ENCODE measurements at regions not wholly inside any gene's neighbourhood (a gene's known extent, or its start where the extent isn't known, plus 50 kb on each side); places are given as distances from the start of the nearest gene placed in this dataset.

GRCh38 chr6:170096191-170096802 lies 194.6 kb downstream of the DLL1 start:
- DNase-seq (ENCODE audit: low read depth) = no peak
- TF ChIP-seq, protein P1, sequence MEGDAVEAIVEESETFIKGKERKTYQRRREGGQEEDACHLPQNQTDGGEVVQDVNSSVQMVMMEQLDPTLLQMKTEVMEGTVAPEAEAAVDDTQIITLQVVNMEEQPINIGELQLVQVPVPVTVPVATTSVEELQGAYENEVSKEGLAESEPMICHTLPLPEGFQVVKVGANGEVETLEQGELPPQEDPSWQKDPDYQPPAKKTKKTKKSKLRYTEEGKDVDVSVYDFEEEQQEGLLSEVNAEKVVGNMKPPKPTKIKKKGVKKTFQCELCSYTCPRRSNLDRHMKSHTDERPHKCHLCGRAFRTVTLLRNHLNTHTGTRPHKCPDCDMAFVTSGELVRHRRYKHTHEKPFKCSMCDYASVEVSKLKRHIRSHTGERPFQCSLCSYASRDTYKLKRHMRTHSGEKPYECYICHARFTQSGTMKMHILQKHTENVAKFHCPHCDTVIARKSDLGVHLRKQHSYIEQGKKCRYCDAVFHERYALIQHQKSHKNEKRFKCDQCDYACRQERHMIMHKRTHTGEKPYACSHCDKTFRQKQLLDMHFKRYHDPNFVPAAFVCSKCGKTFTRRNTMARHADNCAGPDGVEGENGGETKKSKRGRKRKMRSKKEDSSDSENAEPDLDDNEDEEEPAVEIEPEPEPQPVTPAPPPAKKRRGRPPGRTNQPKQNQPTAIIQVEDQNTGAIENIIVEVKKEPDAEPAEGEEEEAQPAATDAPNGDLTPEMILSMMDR (conservative IDR thresholded peaks at IDR 0.05; ENCODE audit: low read depth, low read length) = no peak
- H3K4me3 ChIP-seq (ENCODE audit: low read depth, low read length) = no peak overlapping the region

DNA sequence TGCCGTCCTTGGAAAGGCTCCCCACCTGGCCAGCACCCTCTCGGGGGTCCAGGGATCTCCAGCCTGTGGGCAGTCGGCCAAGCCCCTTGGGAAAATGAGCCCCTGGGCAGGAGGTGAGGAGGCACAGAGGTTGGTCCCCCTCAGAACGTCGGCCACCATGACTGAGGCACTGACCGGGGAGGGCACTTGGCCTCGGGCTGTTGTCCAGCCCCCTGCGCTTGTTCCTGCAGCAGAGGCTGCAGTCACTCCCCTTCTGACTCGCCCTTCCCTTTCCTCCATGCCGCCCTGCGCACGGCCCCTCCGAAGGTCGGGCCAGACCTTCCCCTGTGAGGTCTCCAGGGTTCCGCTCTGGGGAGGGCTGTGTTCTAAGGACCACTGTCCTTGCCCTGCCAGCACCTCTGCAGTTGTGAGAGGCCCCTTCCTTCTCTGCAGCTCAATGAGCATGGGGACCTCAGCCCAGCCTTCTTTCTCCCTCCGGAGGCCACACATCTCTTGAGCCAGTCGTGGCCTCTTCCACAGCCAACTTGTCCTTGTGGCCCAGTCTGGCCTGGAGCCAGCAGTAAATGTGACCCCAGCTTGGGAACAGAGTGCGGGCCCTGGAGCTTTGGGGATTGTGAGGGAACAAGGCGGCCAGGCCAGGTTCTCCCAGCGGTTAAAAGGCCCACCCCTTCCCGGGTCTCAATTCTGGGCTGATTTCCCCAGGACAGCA lies 195.5 kb downstream of the DLL1 start:
- DNase-seq (ENCODE audit: low read depth) = no peak
- H3K4me3 ChIP-seq (ENCODE audit: low read depth, low read length) = no peak overlapping the region
- TF ChIP-seq, protein P1 (conservative IDR thresholded peaks at IDR 0.05; ENCODE audit: low read depth, low read length) = no peak

GRCh38 chr6:170094686-170095272 lies 196.1 kb downstream of the DLL1 start:
- H3K4me3 ChIP-seq (ENCODE audit: low read depth, low read length) = no peak overlapping the region
- no peak for DNase-seq (ENCODE audit: low read depth)
- TF ChIP-seq, protein P1 (conservative IDR thresholded peaks at IDR 0.05; ENCODE audit: low read depth, low read length) = no peak

DNA sequence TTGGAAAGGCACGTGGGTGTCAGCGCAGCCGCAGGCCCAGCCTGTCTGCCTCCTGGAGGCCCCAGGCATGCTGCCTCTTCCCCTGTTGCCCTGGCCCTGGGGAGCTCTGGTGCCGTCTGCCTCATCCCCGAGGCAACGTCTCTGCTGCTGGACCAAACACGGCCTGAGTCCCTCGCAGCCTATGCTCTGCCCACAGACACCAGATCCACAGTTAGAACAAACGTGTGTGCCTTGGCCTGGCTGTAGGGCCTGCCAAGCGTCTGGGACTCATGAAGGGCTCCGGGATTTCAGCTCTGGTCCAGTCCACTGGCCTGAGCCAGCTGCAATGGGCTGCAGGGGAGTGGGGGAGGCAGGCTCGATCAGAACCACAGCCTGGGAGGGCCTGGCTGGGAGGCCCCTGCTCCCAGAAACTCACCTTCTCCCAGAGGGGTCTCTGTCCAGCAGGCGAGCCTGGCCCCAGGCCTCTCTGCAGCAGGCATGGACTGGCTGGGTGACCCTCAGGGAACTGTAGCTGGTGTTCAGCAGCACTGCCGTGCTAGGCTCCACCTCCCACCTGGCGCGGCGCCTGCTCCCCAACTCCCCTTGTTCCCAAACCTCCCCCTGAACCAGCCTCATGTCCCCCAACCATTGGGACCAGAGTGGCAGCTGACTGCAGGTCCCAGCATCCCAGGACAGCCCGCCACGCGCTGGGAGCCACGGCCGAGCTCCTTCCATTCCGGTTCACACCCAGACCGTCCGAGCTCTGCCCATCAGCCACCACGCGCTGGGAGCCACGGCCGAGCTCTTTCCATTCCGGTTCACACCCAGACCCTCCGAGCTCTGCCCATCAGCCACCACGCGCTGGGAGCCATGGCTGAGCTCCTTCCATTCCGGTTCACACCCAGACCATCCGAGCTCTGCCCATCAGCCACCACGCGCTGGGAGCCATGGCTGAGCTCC lies 197.0 kb downstream of the DLL1 start:
- no peak for DNase-seq (ENCODE audit: low read depth)
- TF ChIP-seq, protein P1 (conservative IDR thresholded peaks at IDR 0.05; ENCODE audit: low read depth, low read length) = no peak
- H3K4me3 ChIP-seq (ENCODE audit: low read depth, low read length) = no peak overlapping the region

DNA sequence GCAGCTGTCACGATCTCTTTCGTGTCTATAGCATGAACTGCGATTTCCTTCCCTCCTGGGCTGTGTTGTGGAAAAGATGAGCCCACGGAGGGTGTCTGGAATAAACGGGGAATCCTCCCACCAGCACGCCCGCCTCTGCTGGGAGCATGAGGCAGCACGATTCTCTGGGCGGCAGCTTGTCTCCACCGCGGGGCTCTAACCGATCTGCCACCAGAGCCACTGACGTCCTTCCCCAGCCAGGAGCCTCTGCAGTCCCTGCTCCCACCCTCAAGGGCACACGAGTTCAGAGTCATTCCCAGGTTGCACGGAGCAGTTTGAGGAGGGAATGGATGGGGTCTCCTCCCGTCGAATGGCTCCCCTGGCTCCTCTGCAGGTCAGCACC lies 197.6 kb downstream of the DLL1 start:
- TF ChIP-seq, protein P1 (conservative IDR thresholded peaks at IDR 0.05; ENCODE audit: low read depth, low read length) = no peak
- no peak for DNase-seq (ENCODE audit: low read depth)
- no peak overlapping the region for H3K4me3 ChIP-seq (ENCODE audit: low read depth, low read length)

- TF ChIP-seq, protein P1 (conservative IDR thresholded peaks at IDR 0.05; ENCODE audit: low read depth, low read length) = no peak
- H3K4me3 ChIP-seq (ENCODE audit: low read depth, low read length) = no peak overlapping the region
- DNase-seq (ENCODE audit: low read depth) = no peak
Measured at GRCh38 chr6:170092826-170093225, 198.1 kb downstream of the DLL1 start.
